ENCODE measurements at regions not wholly inside any gene's neighbourhood (a gene's known extent, or its start where the extent isn't known, plus 50 kb on each side); places are given as distances from the start of the nearest gene placed in this dataset.

DNA sequence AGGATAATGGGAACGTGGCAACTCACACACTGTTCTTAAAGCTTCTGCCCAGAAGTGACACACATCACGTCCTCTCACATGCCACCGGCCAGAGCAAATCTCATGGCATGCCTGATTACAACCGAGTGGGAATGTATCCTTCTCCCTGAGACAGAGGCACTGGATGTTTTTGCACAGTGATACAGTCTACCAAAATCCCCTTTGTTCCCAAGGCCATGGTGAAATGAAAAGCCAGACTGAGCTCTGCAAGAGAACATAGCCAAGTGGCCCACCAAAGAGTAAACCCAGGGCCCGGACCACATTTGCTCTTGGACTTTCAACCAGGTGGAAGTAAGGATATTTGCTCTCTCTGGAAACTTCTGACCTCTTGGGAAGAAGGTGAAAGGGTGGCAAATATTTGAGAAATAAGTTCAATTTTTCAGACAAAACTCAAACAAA is 186.2 kb upstream of the STT3B start:
- Histone ChIP-seq H4K20me1 (ENCODE audit: low read depth) (no peaks in the 10 kb centered on the region), H3K4me1 (peaks cover 25% of the 10 kb centered on the region), H3F3A (ENCODE audit: low read depth) (peaks cover 12% of the 10 kb centered on the region), H3K27ac (no peak overlapping the region), H3K4me3 (no peak overlapping the region), H3K79me2 (ENCODE audit: low read depth) (no peaks in the 10 kb centered on the region), H3K27me3 (no peaks in the 10 kb centered on the region), H3K9ac (no peak overlapping the region), H3K4me2 (no peak overlapping the region), H2AFZ (replicated peaks) (no peak overlapping the region), H3K9me3 (ENCODE audit: low read depth) (no peaks in the 10 kb centered on the region), H3K36me3 (no peaks in the 10 kb centered on the region)
- DNase-seq (ENCODE audit: low spot score) = no peak
- Mint-ChIP-seq H3K4me1 (no peaks in the 10 kb centered on the region), H3K4me3 (no peak overlapping the region), H3K9me3 (peaks cover 8% of the 10 kb centered on the region), H3K27me3 (ENCODE audit: insufficient read depth, low read depth) (no peaks in the 10 kb centered on the region), H3K36me3 (no peaks in the 10 kb centered on the region), H3K27ac (no peak overlapping the region)
- TF ChIP-seq EZH2 (IDR thresholded peaks at IDR 0.05) = no peak

DNA sequence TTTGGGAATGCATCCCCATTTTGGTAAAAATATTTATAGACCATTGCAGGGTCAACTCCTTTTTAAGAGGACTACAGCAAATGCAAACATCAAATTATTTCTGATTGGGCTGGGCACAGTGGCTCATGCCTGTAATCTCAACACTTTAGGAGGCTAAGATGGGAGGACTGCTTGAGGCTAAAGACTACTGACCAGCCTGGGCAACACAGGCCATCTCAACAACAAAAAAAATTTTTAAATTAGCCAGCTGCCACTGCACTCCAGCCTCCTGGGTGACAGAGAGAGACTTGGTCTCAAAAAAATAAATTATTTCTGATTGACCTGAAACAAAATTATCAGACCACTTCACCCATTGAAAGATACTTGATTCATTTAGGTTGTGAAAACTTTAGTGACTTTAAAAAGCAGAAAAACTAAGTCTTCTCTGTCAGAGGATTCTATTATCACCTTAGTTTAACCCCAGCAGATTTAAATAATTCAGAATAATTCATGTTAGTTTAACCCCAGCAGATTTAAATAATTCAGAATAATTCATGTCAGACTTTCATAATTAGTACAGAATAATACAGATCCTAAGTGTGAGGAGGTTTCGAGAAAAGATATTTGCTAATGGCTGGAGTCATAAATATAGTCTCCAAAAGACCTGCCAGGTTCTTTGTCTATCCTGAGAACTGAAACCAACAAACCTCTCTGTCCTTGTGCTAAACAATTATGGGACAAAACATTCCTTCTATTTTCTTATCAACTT is 183.6 kb upstream of the STT3B start:
- Histone ChIP-seq H3F3A (ENCODE audit: low read depth) (peaks cover 12% of the 10 kb centered on the region), H3K9me3 (ENCODE audit: low read depth) (no peaks in the 10 kb centered on the region), H3K4me2 (no peak overlapping the region), H3K27ac (no peak overlapping the region), H2AFZ (replicated peaks) (no peak overlapping the region), H3K27me3 (no peaks in the 10 kb centered on the region), H3K4me3 (no peak overlapping the region), H3K9ac (no peak overlapping the region), H4K20me1 (ENCODE audit: low read depth) (no peaks in the 10 kb centered on the region), H3K4me1 (peaks cover 25% of the 10 kb centered on the region), H3K79me2 (ENCODE audit: low read depth) (no peaks in the 10 kb centered on the region), H3K36me3 (no peaks in the 10 kb centered on the region)
- no peak overlapping the region for H3K27ac Mint-ChIP-seq
- no peaks in the 10 kb centered on the region for H3K27me3 Mint-ChIP-seq (ENCODE audit: insufficient read depth, low read depth)
- no peak overlapping the region for H3K4me3 Mint-ChIP-seq
- no peaks in the 10 kb centered on the region for H3K36me3 Mint-ChIP-seq
- H3K4me1 Mint-ChIP-seq = no peaks in the 10 kb centered on the region
- peaks cover 8% of the 10 kb centered on the region for H3K9me3 Mint-ChIP-seq
- DNase-seq (ENCODE audit: low spot score) = no peak
- no peak for TF ChIP-seq EZH2 (IDR thresholded peaks at IDR 0.05)
- TF ChIP-seq, protein P1, sequence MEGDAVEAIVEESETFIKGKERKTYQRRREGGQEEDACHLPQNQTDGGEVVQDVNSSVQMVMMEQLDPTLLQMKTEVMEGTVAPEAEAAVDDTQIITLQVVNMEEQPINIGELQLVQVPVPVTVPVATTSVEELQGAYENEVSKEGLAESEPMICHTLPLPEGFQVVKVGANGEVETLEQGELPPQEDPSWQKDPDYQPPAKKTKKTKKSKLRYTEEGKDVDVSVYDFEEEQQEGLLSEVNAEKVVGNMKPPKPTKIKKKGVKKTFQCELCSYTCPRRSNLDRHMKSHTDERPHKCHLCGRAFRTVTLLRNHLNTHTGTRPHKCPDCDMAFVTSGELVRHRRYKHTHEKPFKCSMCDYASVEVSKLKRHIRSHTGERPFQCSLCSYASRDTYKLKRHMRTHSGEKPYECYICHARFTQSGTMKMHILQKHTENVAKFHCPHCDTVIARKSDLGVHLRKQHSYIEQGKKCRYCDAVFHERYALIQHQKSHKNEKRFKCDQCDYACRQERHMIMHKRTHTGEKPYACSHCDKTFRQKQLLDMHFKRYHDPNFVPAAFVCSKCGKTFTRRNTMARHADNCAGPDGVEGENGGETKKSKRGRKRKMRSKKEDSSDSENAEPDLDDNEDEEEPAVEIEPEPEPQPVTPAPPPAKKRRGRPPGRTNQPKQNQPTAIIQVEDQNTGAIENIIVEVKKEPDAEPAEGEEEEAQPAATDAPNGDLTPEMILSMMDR (IDR thresholded peaks at IDR 0.05) = no peak
- no peak for TF ChIP-seq EZH2phosphoT487 (IDR thresholded peaks at IDR 0.05)

DNA sequence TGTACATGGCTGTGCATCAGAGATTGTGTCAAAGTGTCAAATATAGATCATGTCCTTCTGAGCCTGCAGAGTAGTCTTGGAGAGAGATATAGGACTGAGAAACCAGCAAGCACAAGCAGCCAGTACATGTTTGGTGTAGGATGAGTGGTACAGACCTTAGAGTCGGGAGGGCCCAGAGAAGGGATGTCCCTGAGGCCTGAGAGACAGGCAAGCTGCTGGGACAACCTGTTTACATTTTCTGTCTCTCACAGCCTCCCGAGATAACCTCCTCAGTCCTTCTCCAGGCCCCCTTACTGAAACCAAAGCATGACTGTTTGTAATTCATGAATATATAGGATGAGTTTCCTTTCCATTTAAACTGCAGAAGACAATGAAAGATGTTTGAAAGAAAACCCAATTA is 182.4 kb upstream of the STT3B start:
- Mint-ChIP-seq H3K4me3 (no peak overlapping the region), H3K36me3 (no peaks in the 10 kb centered on the region), H3K27ac (no peak overlapping the region), H3K9me3 (peaks cover 5% of the 10 kb centered on the region), H3K4me1 (no peaks in the 10 kb centered on the region), H3K27me3 (ENCODE audit: insufficient read depth, low read depth) (no peaks in the 10 kb centered on the region)
- Histone ChIP-seq H3K9me3 (ENCODE audit: low read depth) (no peaks in the 10 kb centered on the region), H3K27ac (no peak overlapping the region), H3K4me3 (no peak overlapping the region), H3K36me3 (no peaks in the 10 kb centered on the region), H3K79me2 (ENCODE audit: low read depth) (no peaks in the 10 kb centered on the region), H3K9ac (no peak overlapping the region), H2AFZ (replicated peaks) (peak overlapping the region; percentile 86), H3F3A (ENCODE audit: low read depth) (peaks cover 12% of the 10 kb centered on the region), H3K27me3 (no peaks in the 10 kb centered on the region), H3K4me1 (peaks cover 25% of the 10 kb centered on the region), H3K4me2 (peak overlapping the region; percentile 55), H4K20me1 (ENCODE audit: low read depth) (no peaks in the 10 kb centered on the region)
- peak; percentile 24 for DNase-seq (ENCODE audit: low spot score)
- no peak for TF ChIP-seq EZH2phosphoT487 (IDR thresholded peaks at IDR 0.05)
- TF ChIP-seq, protein P1 (IDR thresholded peaks at IDR 0.05) = no peak
- no peak for TF ChIP-seq EZH2 (IDR thresholded peaks at IDR 0.05)

DNA sequence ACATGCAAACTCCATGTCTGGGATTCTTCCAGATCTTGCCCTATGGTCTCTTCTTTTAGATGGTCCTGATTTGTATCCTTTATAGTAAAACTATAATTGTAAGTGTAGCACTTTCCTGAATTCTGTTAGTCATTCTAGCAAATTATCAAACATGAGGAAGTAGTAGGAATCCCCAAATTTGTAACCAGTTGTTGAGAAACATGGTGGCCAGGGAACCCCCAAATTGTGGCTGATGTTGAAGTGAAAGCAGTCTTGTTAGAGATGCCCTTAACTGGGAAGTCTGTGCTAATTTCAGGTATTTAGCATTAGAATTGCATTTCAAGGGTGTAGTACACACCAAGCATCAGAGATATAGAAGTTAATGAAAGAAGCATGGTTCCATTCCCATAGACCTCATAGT is 180.4 kb upstream of the STT3B start:
- H3K4me2 ChIP-seq = no peak overlapping the region
- Mint-ChIP-seq H3K27me3 (ENCODE audit: insufficient read depth, low read depth) (no peaks in the 10 kb centered on the region), H3K36me3 (no peaks in the 10 kb centered on the region), H3K27ac (no peak overlapping the region), H3K9me3 (peaks cover 4% of the 10 kb centered on the region), H3K4me1 (no peaks in the 10 kb centered on the region), H3K4me3 (no peak overlapping the region)
- no peak for DNase-seq (ENCODE audit: low spot score)
- H3K27me3 ChIP-seq = no peaks in the 10 kb centered on the region
- no peaks in the 10 kb centered on the region for H3K36me3 ChIP-seq
- no peak overlapping the region for H3K4me3 ChIP-seq
- H4K20me1 ChIP-seq (ENCODE audit: low read depth) = no peaks in the 10 kb centered on the region
- H3K9me3 ChIP-seq (ENCODE audit: low read depth) = no peaks in the 10 kb centered on the region
- H3K4me1 ChIP-seq = peaks cover 16% of the 10 kb centered on the region
- H3K79me2 ChIP-seq (ENCODE audit: low read depth) = no peaks in the 10 kb centered on the region
- no peak for TF ChIP-seq EZH2phosphoT487 (IDR thresholded peaks at IDR 0.05)
- TF ChIP-seq, protein P1 (IDR thresholded peaks at IDR 0.05) = no peak
- no peak for TF ChIP-seq EZH2 (IDR thresholded peaks at IDR 0.05)
- no peak overlapping the region for H2AFZ ChIP-seq (replicated peaks)
- H3K27ac ChIP-seq = no peak overlapping the region
- peaks cover 12% of the 10 kb centered on the region for H3F3A ChIP-seq (ENCODE audit: low read depth)
- no peak overlapping the region for H3K9ac ChIP-seq

Data from neural progenitor cell (in vitro differentiated cells).